ENCODE measurements at regions not wholly inside any gene's neighbourhood (a gene's known extent, or its start where the extent isn't known, plus 50 kb on each side); places are given as distances from the start of the nearest gene placed in this dataset.
"Not testable (repeated sequence)": the region's sequence is repeated elsewhere in the genome, so short reads cannot be mapped to it uniquely, and the experiment has no call there.

- TF ChIP-seq CTCF (IDR thresholded peaks at IDR 0.05); ZFX (IDR thresholded peaks at IDR 0.05; ENCODE audit: borderline replicate concordance): not testable (repeated sequence)
These were observed 3897.5 kb upstream of the OR11H1 start for GRCh38 chr22:11630386-11631084.

Measured in 22Rv1 (cell line).